HUDEP-2 (cell line): ENCODE measurements at regions not wholly inside any gene's neighbourhood (a gene's known extent, or its start where the extent isn't known, plus 50 kb on each side); places are given as distances from the start of the nearest gene placed in this dataset.

Experiments used
- DNase-seq, 76 experiments: peaks; one replicate each; lab custom pipeline; 2025; ENCODE audit not compliant: unreplicated experiment in 76 of 76; lab: John Stamatoyannopoulos, UW

GRCh38 chr13:72462166-72462565, 265.3 kb downstream of the MZT1 start:
- no peak for DNase-seq

- no peak for DNase-seq
These were observed 268.7 kb downstream of the MZT1 start for GRCh38 chr13:72458701-72459100.

- no peak for DNase-seq
These were observed 270.3 kb downstream of the MZT1 start for GRCh38 chr13:72457151-72457550.

- no peak for DNase-seq
These were observed 270.9 kb downstream of the MZT1 start for GRCh38 chr13:72456486-72456885.

GRCh38 chr13:72453161-72453560, 274.3 kb downstream of the MZT1 start:
- DNase-seq = no peak

GRCh38 chr13:72448082-72448481, 279.3 kb downstream of the MZT1 start:
- no peak for DNase-seq

GRCh38 chr13:72444999-72445398, 282.4 kb downstream of the MZT1 start:
- DNase-seq = no peak

GRCh38 chr13:72437458-72437857, 290.0 kb downstream of the MZT1 start:
- no peak for DNase-seq

- DNase-seq = no peak
These were observed 292.2 kb downstream of the MZT1 start for GRCh38 chr13:72435251-72435650.

- no peak for DNase-seq
These were observed 295.3 kb downstream of the MZT1 start for GRCh38 chr13:72431981-72432682.

- no peak for DNase-seq
These were observed 296.5 kb downstream of the MZT1 start for GRCh38 chr13:72430923-72431322.

- DNase-seq = no peak
These were observed 299.5 kb downstream of the MZT1 start for GRCh38 chr13:72427757-72428528.

- DNase-seq = no peak
These were observed 303.4 kb downstream of the MZT1 start for GRCh38 chr13:72424059-72424458.

- no peak for DNase-seq
These were observed 311.6 kb downstream of the MZT1 start for GRCh38 chr13:72415817-72416216.

GRCh38 chr13:72412481-72412880, 314.9 kb downstream of the MZT1 start:
- no peak for DNase-seq

- no peak for DNase-seq
These were observed 322.0 kb downstream of the MZT1 start for GRCh38 chr13:72405441-72405840.

GRCh38 chr13:72403396-72404010, 323.9 kb downstream of the MZT1 start:
- DNase-seq = no peak

- no peak for DNase-seq
These were observed 326.6 kb downstream of the MZT1 start for GRCh38 chr13:72400856-72401255.

- DNase-seq = no peak
These were observed 328.1 kb downstream of the MZT1 start for GRCh38 chr13:72399351-72399750.

GRCh38 chr13:72397265-72397664, 330.2 kb downstream of the MZT1 start:
- DNase-seq = no peak

GRCh38 chr13:72390909-72391308, 336.5 kb downstream of the MZT1 start:
- DNase-seq = no peak
